Erythroblast (primary cell): ENCODE measurements at regions not wholly inside any gene's neighbourhood (a gene's known extent, or its start where the extent isn't known, plus 50 kb on each side); places are given as distances from the start of the nearest gene placed in this dataset.

ENCODE experiments used
- DNase-seq, 2 experiments: peaks; one replicate each; lab custom pipeline; 2025; lab: John Stamatoyannopoulos, UW
- GATA1 ChIP-seq: IDR thresholded peaks from 2 replicates; pipeline ENCODE4 v1.6.1; 2011; ENCODE audit warnings: low read depth, mild to moderate bottlenecking, control low read depth, low read length, moderate library complexity
- POLR2A ChIP-seq: IDR thresholded peaks from 2 replicates; pipeline ENCODE4 v1.6.1; 2011; ENCODE audit warnings: mild to moderate bottlenecking, low read length

GRCh38 chr1:65097076-65097475 is 50.9 kb upstream of the AK4 start:
- DNase-seq: no peak
- TF ChIP-seq POLR2A: no peak
- TF ChIP-seq GATA1: no peak
